ENCODE measurements at regions not wholly inside any gene's neighbourhood (a gene's known extent, or its start where the extent isn't known, plus 50 kb on each side); places are given as distances from the start of the nearest gene placed in this dataset.

DNA sequence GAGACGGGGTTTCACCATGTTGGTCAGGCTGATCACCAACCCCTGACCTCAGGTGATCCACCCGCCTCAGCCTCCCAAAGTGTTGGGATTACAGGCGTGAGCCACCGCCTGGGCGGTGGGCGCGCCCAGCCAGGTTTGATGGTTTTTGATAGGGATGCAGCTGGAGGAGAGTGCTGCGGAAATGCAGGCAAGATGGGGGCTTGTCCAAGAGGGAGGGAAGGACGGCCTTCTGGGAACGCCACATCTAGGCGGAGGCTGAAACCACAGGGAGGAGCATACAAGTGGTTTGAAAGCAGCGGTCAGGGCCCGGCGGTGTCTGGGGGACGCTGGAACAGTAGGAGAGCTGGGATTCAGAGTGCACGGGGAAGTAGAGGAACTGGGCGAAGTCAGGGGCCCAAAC is 134.6 kb downstream of the VRK1 start:
- no peak for DNase-seq (ENCODE audit: low read depth)

DNA sequence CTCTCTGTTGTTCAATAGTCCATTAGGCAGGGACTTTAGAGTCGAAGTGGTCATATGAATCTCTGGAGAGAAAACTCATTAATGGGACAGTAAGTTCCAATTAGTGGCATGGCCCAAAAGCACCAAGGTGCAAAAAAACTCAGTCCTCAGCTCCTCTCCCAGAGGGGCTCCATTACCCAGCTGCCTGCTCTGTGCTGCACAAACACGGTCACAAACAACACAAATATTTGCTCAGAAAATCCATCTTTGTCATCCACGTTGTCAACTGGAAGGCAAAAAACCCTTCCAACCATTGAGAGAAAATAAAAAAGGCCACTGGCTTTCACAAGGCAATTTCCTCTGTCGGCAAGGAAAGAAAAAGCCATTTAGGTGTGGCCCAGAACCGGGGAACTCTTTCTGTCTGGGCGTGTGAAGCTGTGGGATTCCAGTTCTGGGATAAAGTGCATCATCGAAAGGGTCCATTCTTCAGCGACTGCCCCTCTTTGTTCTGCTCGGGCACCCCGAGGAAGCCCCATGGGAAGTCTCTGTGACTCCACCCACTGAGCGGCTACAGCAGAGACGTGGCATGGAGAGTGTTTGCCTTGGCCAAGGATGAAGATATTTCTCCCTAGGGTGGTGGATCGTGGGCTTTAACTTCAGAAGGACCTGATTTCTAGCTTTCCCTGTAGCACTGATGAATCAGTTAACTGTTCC is 137.6 kb downstream of the VRK1 start:
- DNase-seq (ENCODE audit: low read depth): no peak

DNA sequence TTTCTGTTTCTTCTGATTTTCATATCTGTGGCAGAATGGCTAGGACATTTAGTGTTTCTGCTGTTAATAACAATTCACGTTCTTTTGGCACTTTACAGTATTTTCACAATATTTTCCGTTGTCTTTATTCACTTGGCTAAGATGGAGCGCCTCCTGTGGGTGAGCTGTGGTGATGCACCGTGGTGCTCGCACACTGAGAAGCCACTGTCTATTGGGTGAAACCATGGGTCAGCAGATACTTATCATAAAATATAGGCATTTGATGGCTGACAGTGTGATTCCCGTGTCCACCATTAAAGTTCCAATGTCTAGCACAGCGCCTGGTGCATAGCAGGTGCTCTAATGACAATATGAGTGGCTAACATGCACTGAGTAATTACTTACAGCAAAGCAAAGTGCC is 141.8 kb downstream of the VRK1 start:
- no peak for DNase-seq (ENCODE audit: low read depth)

DNA sequence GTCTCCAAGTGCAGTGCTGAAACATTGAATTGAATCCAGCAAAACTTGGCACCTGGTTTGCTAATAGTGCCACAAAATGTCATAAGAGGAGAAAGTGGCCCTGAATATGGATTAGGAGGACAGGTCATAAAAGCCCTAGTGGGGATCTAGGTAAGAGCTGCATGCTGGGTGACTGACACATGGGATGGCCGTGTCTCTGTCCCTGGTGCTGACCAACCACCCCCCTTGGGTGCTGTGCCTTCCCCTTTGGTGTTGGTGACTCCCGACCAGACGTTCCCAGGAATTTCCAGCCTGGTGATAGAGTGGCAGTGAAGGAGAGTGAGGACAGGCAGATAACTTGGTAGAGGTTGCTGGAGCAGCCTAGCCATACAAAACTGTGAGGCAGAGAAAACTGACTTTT is 142.8 kb downstream of the VRK1 start:
- DNase-seq (ENCODE audit: low read depth): no peak

DNA sequence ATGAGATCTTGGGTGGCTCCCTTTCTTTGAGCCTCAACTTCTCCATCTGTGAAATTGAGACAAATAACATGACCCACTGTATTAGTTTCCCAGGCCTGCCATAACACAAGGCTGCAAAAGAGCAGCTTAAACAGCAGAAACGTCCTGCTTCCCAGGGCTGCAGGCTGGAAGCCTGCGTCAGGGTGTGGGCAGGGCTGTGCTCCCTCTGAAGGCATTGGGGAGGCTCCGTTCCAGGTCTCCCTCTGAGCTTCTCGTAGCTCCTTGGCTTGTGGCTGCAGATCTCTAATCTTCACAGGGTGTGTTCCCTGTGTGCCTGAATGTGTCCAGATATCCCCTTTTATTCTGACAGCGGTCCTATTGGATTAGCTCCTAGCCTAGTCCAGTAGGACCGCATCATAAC is 147.1 kb downstream of the VRK1 start:
- DNase-seq (ENCODE audit: low read depth): no peak

DNA sequence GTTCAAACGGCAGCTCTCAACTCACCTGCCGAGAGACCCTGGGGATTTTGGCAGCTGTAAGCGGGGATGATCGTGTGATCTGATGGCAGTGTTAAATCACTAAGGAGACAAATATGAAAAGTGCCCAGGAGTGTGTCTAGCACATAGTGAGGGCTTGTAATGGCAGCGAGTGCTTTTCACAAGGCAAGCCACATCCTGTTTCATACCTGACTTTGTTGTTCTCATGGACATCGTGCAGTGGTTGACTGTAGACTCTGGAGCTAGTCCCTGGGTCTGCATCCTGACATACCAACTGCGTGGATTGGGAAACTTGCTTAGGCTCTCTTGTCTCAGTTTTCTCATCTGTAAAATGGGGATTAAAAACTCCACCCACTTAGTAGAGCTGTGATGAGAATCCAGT is 148.5 kb downstream of the VRK1 start:
- DNase-seq (ENCODE audit: low read depth): no peak

DNA sequence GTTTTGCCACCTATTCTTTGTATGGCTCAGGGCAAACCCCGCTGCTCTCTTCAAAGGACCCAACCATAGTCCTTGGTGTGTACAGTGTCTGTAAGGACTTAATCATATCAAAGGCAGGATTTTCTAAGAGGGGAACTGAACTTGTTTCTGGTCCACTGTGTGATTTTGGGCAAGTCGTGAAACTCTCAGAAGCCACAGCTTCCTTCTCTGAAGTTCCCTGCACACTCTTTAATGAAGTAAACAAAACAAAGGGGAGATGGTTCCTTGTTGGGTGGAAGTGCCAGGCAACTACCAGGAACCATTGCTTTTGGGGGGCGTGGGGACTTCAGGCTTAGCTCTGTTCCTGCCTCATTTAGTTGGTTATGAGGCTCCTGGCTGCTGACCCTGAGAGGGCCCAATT is 152.4 kb downstream of the VRK1 start:
- no peak for DNase-seq (ENCODE audit: low read depth)

DNA sequence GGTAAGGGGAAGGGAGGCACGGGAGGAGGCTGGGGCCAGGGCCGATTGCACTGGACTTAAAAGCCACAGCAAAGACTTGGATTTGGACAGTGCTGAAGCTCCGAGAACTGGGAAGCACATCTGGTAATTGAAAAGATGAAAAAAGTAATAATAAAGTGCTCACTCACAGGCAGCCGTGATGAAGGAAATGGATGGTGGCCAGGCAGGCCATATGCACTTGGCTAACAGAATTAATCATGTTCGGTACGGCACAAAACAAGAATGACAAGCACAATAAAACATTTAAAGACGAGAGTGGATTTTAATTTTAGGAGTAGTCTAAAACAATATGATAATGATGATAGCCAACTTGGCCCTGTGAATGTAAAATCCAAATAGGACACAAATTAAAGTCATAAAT is 154.3 kb downstream of the VRK1 start:
- DNase-seq (ENCODE audit: low read depth): no peak

DNA sequence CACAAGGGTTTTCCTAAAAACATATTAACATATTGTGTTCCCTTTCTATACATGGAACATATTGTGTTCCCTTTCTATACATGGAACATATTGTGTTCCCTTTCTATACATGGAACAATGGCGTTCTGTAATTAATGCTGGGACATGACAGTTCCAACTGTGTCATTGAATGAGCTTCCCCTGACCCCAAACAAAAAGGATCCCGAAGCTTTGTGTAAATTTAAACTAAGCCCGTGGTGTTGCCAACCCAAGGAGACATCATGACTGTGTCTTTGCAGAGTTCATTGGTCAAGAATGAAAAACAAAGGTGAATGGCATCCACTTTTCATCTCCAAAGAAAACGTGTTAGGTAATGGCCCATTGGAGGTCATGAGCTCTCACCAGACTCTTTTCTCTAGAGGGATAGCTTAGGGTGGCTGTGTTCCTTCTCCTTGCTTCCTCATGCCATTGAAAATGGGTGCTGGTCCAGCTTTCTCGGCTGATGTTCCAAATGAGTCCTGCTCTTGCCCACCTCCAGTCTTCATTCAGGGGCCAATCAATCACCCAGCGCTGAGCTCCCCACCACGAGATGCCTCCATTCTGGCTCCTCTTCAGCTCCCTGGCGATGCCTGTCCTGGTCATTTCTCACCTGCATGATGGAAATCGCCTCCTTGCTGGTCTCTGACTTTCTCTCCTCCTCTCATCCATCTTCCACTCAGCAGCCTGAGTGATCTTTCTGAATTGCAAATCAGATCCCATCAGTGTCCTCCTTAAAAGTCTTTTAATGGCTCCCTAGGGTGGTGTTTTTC is 156.1 kb downstream of the VRK1 start:
- no peak for DNase-seq (ENCODE audit: low read depth)

DNA sequence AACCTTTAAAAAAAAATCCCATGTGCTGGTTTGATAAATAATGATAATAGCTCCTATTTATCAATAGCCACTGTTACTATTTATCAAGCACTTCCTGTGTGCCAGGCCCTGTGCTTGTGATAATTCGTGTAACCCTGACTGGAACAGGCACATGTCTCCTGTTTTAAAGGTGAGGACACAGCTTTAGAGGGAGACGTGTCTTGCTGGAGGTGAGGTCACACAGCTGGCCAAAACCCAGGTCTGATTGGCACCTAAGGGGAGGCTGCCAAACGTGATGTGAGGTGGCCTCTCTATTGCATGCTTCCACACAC is 156.6 kb downstream of the VRK1 start:
- DNase-seq (ENCODE audit: low read depth): no peak

DNA sequence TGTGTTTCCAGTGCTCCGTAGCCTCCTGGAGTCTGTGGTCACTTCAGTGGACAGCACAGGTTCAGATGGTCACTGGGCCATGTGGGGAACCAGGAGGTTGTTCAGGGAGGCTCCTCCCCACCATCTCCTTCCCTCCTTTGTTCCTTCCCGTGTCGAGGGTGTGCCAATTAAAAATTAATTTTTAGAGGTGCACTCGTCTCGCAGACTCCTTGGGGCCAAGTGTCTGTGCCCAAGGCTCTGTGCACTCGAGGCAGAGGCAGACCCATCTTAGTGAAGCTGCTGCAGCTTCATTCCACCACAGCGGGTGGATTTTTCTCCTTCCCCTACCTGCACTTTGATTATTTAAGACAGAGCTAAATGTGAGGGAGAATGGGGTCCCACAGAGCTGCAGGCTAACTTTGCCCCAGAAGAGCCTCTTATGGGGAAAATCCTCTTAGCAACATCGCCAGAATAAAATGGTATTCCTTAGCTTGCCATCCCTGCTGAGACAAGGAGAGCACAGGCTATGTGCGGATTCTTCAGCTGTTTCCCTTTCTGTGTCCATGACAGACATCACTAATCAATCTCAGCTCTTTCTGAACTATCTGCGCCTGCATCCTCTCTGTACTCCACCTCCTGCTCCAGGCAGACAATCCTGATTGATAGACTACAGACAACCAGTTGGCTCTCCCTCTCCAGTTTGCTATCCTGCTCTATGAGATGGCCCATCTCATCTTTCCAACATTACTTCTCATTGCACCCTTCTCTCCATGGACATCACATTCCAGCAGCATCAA is 159.5 kb downstream of the VRK1 start:
- DNase-seq (ENCODE audit: low read depth): no peak

DNA sequence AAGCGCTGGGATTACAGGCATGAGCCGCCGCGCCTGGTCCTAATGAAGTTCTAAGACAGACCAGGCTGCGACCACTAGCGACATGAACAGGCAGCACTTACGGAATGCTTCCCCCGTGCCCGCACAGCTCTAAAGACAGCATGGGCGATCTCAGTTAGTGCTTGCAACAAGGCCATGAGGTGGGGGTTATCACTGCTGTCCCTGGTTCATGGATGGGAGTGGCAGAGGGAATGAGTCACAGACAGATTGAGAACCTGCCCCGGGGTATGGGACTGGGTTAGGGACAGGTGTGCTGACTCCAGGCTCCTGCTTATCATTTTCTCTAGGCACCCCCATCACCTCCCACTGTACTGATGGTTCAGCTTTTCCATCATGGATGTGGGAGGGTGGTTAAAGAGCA is 160.9 kb downstream of the VRK1 start:
- no peak for DNase-seq (ENCODE audit: low read depth)

DNA sequence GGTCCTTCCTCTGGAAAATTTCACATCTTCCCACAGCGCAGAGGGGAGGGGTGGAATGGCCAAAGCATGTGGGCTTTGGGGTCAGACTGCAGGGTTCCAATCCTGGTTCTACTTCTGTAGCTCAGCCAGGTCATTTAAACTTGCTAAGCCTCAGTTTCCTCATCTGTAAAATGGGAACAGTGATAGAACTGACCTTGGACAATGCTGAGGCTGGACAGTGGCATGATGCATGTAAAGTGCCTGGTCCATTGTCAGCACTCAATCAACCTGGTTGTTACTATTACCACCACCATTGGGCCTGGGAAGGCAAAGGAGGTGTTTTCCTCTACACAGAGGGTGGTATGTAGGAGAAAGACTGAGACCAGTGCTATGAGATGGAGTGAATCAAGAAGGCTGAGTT is 162.8 kb downstream of the VRK1 start:
- DNase-seq (ENCODE audit: low read depth): no peak

DNA sequence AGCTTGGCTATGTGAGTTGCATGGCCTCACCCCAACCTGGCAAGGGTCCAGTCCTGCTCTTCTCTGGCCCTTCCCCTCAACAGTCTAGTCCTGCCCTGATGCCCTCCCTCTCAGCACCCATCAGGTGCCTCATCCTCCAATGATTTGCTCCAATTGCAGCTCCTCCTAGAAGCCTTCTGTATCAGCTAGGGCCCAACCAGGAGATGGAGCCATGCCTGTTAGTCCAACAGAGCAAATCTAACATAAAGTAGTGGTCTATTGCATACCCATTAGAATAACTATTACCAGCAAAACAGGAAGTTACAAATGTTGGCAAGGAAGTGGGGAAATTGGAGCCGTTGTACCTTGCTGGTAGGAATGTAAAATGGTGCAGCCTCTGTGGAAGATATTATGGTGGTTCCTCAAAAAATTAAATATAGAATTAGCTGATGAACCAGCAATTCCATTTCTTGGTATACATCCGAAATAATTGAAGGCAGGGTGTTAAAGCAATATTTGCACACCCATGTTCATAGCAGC is 163.5 kb downstream of the VRK1 start:
- no peak for DNase-seq (ENCODE audit: low read depth)

DNA sequence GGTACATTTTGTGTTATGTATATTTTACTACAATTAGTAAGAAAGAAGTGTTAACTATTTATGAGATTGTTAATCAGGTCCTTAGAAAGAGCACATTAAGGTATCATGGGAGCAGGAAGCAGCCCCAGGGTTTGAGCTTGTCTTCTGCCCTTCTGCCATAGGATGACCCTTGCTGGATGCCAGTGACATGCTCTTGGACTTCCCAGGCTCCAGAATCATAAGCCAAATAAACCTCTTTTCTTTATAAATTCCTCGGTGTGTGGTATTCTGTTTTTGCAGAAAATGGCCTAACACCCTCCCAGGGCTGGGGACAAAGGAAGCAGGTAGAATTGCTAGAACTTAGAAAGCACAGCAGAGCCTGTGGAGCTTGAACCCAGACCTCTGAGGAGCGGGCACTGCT is 164.7 kb downstream of the VRK1 start:
- no peak for DNase-seq (ENCODE audit: low read depth)

DNA sequence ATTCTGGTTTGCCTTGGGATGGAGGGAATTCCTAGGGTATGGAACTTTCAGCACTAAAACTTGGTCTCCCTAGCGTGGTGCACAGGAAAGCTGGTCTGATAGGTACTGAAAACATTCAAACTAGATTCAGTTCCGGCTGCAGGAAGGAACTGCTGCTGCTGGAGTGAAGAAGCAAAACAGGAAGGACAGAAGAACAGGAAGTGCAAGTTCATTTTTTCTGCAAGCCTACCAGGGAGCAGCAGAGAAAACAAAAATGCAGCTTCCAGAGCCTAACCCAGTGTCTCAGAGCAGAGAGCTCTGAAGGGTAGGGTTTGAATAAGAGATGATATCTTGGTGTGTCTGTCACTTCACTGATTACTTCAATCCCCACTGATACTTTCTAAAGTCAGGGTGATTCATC is 165.2 kb downstream of the VRK1 start:
- no peak for DNase-seq (ENCODE audit: low read depth)

DNA sequence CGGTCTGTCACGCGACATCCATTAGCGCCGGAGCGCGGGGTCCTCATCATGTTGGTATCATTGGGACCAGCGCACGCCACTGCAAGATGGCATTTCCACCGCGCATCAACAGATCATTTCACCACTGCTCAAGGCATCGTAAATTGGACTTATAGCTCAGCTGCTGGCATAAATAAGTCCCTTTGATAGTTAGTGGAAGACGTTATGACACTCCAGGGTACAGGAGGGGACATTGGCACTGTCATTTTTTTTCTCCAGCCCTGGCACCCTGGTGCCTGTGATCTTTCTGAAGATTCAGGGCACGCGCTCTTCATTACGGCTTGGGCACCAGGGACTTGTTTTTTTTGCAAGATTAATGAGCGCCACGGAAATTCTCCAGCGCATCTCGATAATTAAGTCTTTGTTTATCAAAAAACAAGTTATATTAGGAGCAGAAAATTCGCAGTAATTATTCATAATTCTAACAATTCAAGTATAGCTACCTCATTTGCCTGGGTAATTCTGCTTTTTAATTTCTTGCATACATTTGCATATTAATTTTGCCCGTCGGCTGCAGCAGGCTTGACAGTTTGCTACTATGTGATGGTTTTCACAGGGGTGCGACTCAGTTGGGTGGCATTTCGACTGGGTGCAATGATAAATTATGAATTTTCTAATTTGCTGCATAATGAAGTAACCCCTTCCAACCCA is 167.7 kb downstream of the VRK1 start:
- DNase-seq (ENCODE audit: low read depth): no peak

DNA sequence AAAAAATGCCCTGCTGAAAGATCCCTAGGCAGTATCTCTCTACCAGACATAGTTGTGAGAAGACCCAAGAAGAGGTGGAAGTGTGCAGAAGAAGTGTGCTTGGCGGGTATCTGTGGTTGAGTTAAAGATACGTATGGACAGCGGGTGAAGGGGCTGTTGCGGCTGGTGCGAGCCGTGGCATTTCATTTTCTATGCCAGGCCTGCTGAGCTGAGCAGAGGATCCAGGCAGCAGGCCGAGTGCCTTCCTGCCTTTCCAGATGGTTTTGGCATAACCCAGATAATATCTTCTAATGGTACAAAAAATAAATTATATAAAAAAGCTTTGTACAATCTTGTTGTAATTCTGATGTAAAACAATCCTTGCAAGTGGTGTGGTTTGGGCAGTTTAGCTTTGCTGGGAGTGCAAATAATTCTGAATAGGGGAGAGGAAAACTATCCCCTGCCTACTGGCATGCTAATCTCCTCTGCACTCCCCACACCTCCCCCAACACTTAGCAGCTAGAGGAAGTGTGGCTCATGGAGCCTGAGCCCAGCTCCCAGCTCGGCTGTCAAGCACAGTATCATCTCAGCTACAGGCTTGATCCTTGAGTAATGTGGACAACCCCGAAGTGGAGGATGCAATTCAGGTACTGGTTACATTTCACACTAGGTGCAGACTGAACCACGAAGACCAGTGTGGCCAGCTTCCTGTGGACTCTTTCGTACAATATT is 168.9 kb downstream of the VRK1 start:
- DNase-seq (ENCODE audit: low read depth): no peak

DNA sequence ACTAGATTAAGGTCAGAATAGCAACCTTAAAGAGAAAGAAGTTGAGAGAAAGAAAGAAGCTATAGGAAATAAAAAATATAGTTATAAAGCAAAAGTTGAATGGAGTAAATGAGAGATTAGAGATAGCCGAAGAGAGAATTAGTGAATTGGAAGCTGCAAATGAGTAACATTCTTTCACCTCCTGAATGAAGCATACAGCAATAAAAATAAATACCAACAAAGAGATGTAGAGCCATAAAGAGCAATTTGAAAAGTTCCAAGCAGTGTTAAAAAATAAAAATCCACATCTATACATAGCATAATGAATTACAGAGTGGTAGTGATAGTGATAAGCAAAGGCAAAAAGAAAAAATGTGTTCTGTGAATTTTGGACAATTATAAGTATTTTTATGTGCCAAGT is 177.9 kb downstream of the VRK1 start:
- no peak for DNase-seq (ENCODE audit: low read depth)

DNA sequence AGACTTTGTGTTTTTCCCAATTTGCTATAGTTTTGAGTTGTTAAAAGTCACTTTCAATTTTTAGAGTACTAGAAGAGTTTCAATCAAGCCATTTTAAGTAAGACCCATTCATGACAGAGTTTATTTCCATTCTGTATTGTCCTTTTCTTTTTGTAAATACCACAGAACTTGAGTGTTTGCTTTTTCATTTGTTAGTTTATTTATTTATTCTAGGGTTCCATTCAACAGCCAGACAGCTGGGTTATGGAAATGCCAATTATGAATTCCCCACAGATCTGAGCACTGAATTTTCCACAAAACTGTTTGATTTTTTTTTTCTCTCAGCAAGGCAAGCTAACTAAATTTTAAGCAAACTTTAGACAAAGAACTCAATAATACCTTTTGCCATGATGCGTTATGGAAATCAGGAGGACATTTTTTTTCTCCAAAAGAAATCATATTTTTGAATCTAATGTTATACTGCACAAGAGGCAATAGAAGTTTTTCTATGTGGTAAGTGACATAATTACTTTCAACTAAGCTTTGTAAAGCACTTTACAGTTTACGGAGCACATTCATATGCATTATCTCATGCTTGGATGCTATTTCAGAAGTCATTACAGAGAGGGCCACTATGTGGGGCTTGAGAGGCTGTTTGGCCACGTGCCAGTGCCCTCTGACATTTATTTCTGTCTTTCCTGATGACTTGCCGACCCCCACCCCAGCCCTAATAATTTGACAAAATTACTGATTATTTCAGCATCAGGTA is 181.5 kb downstream of the VRK1 start:
- DNase-seq (ENCODE audit: low read depth): no peak

DNA sequence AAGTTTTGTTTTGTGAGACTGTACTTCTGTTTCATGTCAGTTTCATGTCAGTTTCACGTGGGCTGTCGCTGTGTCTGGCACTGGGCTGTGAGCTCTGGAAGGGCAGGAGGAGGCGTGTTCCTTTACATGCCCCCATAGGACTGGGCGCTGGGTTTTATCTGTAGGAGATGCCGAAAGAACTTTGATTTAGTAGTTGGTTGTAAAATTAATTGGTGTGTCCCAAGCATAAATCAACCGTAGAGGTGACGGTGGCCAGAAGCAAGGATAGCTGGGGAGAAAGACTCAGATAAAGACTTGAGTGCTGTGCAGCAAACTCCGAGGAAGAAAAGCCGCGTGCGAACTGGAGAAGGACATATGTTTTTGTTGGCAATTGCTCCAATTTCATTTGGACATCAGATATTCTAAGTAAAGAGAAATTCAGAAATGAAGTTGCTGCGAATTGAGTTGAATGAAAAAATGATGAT is 182.5 kb downstream of the VRK1 start:
- no peak for DNase-seq (ENCODE audit: low read depth)

Data from fibroblast of gingiva (primary cell).